ENCODE measurements at regions not wholly inside any gene's neighbourhood (a gene's known extent, or its start where the extent isn't known, plus 50 kb on each side); places are given as distances from the start of the nearest gene placed in this dataset.

GRCh38 chr11:98829971-98830370 lies 190.8 kb upstream of the CNTN5 start:
- no peak overlapping the region for H3K27ac ChIP-seq (ENCODE audit: low read length in 2 of 2)
- POLR2A ChIA-PET, result no interaction called here
- intact Hi-C loops (cut with micrococcal nuclease), result no loop called here

GRCh38 chr11:98834776-98835175 lies 186.0 kb upstream of the CNTN5 start:
- H3K4me1 Mint-ChIP-seq, result no peaks in the 10 kb centered on the region
- Histone ChIP-seq H3K27ac (ENCODE audit: low read length in 2 of 2) (no peak overlapping the region), H3K79me2 (ENCODE audit: control insufficient read depth, insufficient read depth, low read length) (no peaks in the 10 kb centered on the region), H2AFZ (ENCODE audit: insufficient read depth, low read depth, low read length, poor library complexity, severe bottlenecking) (no peak overlapping the region), H4K20me1 (ENCODE audit: control insufficient read depth, insufficient read depth, low read length, poor library complexity, severe bottlenecking) (no peaks in the 10 kb centered on the region), H3K4me1 (ENCODE audit: control insufficient read depth in 2 of 2, insufficient read depth in 2 of 2, low read length in 2 of 2) (no peaks in the 10 kb centered on the region), H3K27me3 (replicated peaks in 1 of 4; ENCODE audit: control extremely low read depth in 1 of 4, control insufficient read depth in 3 of 4, insufficient read depth in 4 of 4, low read length in 3 of 4) (no peaks in the 10 kb centered on the region), H3K9ac (ENCODE audit: low read length) (no peak overlapping the region), H3K36me3 (replicated peaks in 1 of 2; ENCODE audit: control extremely low read depth in 1 of 2, control insufficient read depth in 1 of 2, extremely low read depth in 1 of 2, insufficient read depth in 2 of 2, low read length in 1 of 2) (no peaks in the 10 kb centered on the region), H3K4me3 (ENCODE audit: control extremely low read depth in 1 of 5, extremely low read depth in 1 of 5, insufficient read depth in 1 of 5, low read depth in 2 of 5, low read length in 4 of 5) (no peak overlapping the region), H3K4me2 (replicated peaks; ENCODE audit: low read depth, low read length, poor library complexity, severe bottlenecking) (no peak overlapping the region), H3K9me3 (ENCODE audit: control extremely low read depth in 1 of 3, control insufficient read depth in 2 of 3, insufficient read depth in 1 of 3, low read length in 2 of 3) (peaks cover 0 to 1% (median 0%) of the 10 kb centered on the region in 3 donors)
- ChIA-PET CTCF (no interaction called here), POLR2A (no interaction called here)
- H3K9me3 Mint-ChIP-seq (ENCODE audit: insufficient read depth), result peaks cover 4% of the 10 kb centered on the region
- no peak overlapping the region for H3K4me3 Mint-ChIP-seq
- TF ChIP-seq CTCF (IDR thresholded peaks at IDR 0.05), result no peak
- TF ChIP-seq EZH2 (IDR thresholded peaks at IDR 0.05; ENCODE audit: borderline replicate concordance, insufficient read depth, low read depth, low read length, poor library complexity, severe bottlenecking), result no peak
- H3K27ac Mint-ChIP-seq, result no peak overlapping the region
- H3K27me3 Mint-ChIP-seq, result no peaks in the 10 kb centered on the region
- no peak for ATAC-seq (ENCODE audit: low read depth)
- WGBS (ENCODE audit: insufficient coverage), result 100% methylated on average over 2 of the region's 4 CpGs
- intact Hi-C loops (cut with micrococcal nuclease), result no loop called here
- DNase-seq, result no peak

More at GRCh38 chr11:98829971-98830370, 190.8 kb upstream of the CNTN5 start:
- Mint-ChIP-seq H3K4me3 (no peak overlapping the region), H3K27ac (no peak overlapping the region), H3K27me3 (no peaks in the 10 kb centered on the region), H3K4me1 (no peaks in the 10 kb centered on the region), H3K9me3 (ENCODE audit: insufficient read depth) (peaks cover 4% of the 10 kb centered on the region)
- no peaks in the 10 kb centered on the region for H3K27me3 ChIP-seq (replicated peaks in 1 of 4; ENCODE audit: control extremely low read depth in 1 of 4, control insufficient read depth in 3 of 4, insufficient read depth in 4 of 4, low read length in 3 of 4)
- H3K9ac ChIP-seq (ENCODE audit: low read length), result no peak overlapping the region
- no peak for DNase-seq
- ATAC-seq (ENCODE audit: low read depth), result no peak
- no peak overlapping the region for H3K4me2 ChIP-seq (replicated peaks; ENCODE audit: low read depth, low read length, poor library complexity, severe bottlenecking)
- H2AFZ ChIP-seq (ENCODE audit: insufficient read depth, low read depth, low read length, poor library complexity, severe bottlenecking), result no peak overlapping the region
- 100% methylated on average over 2 of the region's 2 CpGs for WGBS (ENCODE audit: insufficient coverage)
- no peaks in the 10 kb centered on the region for H3K79me2 ChIP-seq (ENCODE audit: control insufficient read depth, insufficient read depth, low read length)
- H4K20me1 ChIP-seq (ENCODE audit: control insufficient read depth, insufficient read depth, low read length, poor library complexity, severe bottlenecking), result no peaks in the 10 kb centered on the region
- no peaks in the 10 kb centered on the region for H3K4me1 ChIP-seq (ENCODE audit: control insufficient read depth in 2 of 2, insufficient read depth in 2 of 2, low read length in 2 of 2)
- CTCF ChIA-PET, result interaction anchor here (1.3 kb wide), 1 partner anchor 8 kb away, joined by 3 read pairs; no protein-coding TSS in a partner anchor
- no peaks in the 10 kb centered on the region for H3K36me3 ChIP-seq (replicated peaks in 1 of 2; ENCODE audit: control extremely low read depth in 1 of 2, control insufficient read depth in 1 of 2, extremely low read depth in 1 of 2, insufficient read depth in 2 of 2, low read length in 1 of 2)
- no peak overlapping the region for H3K4me3 ChIP-seq (ENCODE audit: control extremely low read depth in 1 of 5, extremely low read depth in 1 of 5, insufficient read depth in 1 of 5, low read depth in 2 of 5, low read length in 4 of 5)
- H3K9me3 ChIP-seq (ENCODE audit: control extremely low read depth in 1 of 3, control insufficient read depth in 2 of 3, insufficient read depth in 1 of 3, low read length in 2 of 3), result peaks cover 0 to 3% (median 0%) of the 10 kb centered on the region in 3 donors
- TF ChIP-seq EZH2 (IDR thresholded peaks at IDR 0.05; ENCODE audit: borderline replicate concordance, insufficient read depth, low read depth, low read length, poor library complexity, severe bottlenecking) (no peak), CTCF (IDR thresholded peaks at IDR 0.05) (no peak)
